ENCODE measurements at regions not wholly inside any gene's neighbourhood (a gene's known extent, or its start where the extent isn't known, plus 50 kb on each side); places are given as distances from the start of the nearest gene placed in this dataset.

- no peak for TF ChIP-seq CTCF (conservative IDR thresholded peaks at IDR 0.05; ENCODE audit: low read depth in 2 of 2)
- TF ChIP-seq EZH2phosphoT487 (IDR thresholded peaks at IDR 0.05; ENCODE audit: unreplicated experiment): no peak
- TF ChIP-seq POLR2AphosphoS5 (IDR thresholded peaks at IDR 0.05; ENCODE audit: low read depth): no peak
- TF ChIP-seq EZH2 (IDR thresholded peaks at IDR 0.05; ENCODE audit: low read depth, unreplicated experiment): no peak
- no peak for TF ChIP-seq ETS1 (IDR thresholded peaks at IDR 0.05)
- TF ChIP-seq REST (IDR thresholded peaks at IDR 0.05; ENCODE audit: unreplicated experiment): no peak
- no peak for TF ChIP-seq ZNF114 (CRISPR knock-in tag; IDR thresholded peaks at IDR 0.05)
- no peak for TF ChIP-seq CREB1 (CRISPR knock-in tag; IDR thresholded peaks at IDR 0.05; ENCODE audit: low read depth)
- no peak for TF ChIP-seq STAT1 (IDR thresholded peaks at IDR 0.05; ENCODE audit: unreplicated experiment)
- no peak for TF ChIP-seq NANOG (IDR thresholded peaks at IDR 0.05; ENCODE audit: borderline replicate concordance)
- no peak for TF ChIP-seq ZNF331 (CRISPR knock-in tag; IDR thresholded peaks at IDR 0.05; ENCODE audit: low read depth)
- TF ChIP-seq JUNB (IDR thresholded peaks at IDR 0.05; ENCODE audit: unreplicated experiment): no peak
- no peak for TF ChIP-seq ZNF462 (CRISPR knock-in tag; IDR thresholded peaks at IDR 0.05)
These were observed 189.6 kb upstream of the PDE10A start for GRCh38 chr6:165852676-165853075.

All from GM23338 (cell line).